Breast epithelium (tissue), 3 donors: ENCODE measurements at regions not wholly inside any gene's neighbourhood (a gene's known extent, or its start where the extent isn't known, plus 50 kb on each side); places are given as distances from the start of the nearest gene placed in this dataset.
"Not testable (repeated sequence)": the region's sequence is repeated elsewhere in the genome, so short reads cannot be mapped to it uniquely, and the experiment has no call there.

Source experiments
- CTCF ChIP-seq, 3 donors: fragments of 450-650 bp; IDR thresholded peaks; one replicate each; pipeline ENCODE4 v1.5.1; 2016 to 2017; ENCODE audit warnings: antibody characterized with exemption in 3 of 3, mild to moderate bottlenecking in 3 of 3, moderate library complexity in 3 of 3
- POLR2AphosphoS5 ChIP-seq, 3 donors: sonication (generic); formaldehyde crosslinking; IDR thresholded peaks; one replicate each; pipeline ENCODE4 v1.6.1; 2017; ENCODE audit warnings: antibody characterized with exemption in 3 of 3

- not testable (repeated sequence) for TF ChIP-seq CTCF, POLR2AphosphoS5 (IDR thresholded peaks at IDR 0.05)
These were observed 154.5 kb downstream of the BCL2L11 start for GRCh38 chr2:111275047-111275853.
